ENCODE measurements at regions not wholly inside any gene's neighbourhood (a gene's known extent, or its start where the extent isn't known, plus 50 kb on each side); places are given as distances from the start of the nearest gene placed in this dataset.

GRCh38 chr12:130263025-130263424 is 74.7 kb upstream of the PIWIL1 start:
- DNase-seq, result no peak

DNA sequence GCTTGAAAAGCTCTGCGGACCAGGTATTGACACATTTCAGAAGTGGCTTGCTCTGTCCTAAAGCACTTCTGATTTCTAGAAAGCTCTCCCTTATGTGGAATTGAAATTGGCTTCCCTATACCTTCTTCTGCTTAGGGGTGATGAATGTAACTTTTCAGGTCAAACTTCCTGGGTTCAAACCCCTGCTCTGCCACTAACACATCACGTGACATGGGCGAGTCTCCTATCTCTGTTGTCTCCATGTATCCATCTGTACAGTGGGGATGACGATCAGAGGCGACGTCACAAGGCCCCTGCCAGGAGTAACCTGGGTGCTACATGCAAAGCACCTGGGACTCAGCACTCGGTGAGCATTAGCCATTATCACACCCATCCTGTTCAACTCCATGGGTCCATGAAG is 73.7 kb upstream of the PIWIL1 start:
- DNase-seq, result no peak

DNA sequence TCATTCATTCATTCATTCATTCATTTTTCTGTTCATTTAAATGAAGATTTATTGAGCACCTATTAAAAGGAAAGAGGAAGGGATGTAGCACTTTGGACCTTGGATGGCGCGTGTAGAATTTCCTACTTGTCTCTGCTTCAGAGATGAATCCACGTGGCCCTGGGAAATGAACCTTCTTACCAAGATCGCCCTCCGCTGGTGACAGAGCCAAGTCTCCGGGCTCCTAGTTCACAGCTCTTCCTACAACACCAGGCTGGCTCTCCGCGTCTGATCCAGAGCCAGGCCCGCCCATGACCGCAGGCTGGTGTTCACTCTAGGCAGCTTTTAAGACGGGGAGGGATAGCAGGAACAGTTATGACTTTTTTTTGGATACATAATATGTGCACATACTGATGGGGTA is 70.9 kb upstream of the PIWIL1 start:
- no peak for DNase-seq

DNA sequence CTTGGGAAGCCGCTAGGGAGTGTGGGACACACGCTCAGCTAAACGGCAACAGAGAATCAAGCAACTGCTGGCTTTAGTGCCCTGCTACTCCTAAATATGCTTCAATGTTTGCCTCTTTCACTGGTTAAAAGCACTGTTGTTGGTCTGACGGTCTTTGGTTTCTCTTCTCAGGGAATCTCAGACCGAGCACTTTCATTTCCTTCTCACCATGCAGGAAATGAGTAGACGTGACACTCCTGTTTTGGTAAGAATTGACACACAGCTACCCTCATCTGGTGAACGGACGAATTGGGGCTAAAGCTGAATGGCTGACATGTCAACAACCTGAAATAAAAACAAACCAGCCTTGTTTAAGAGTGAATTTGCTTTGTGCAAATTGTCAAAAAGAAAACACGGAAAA is 57.5 kb upstream of the PIWIL1 start:
- no peak for DNase-seq

DNA sequence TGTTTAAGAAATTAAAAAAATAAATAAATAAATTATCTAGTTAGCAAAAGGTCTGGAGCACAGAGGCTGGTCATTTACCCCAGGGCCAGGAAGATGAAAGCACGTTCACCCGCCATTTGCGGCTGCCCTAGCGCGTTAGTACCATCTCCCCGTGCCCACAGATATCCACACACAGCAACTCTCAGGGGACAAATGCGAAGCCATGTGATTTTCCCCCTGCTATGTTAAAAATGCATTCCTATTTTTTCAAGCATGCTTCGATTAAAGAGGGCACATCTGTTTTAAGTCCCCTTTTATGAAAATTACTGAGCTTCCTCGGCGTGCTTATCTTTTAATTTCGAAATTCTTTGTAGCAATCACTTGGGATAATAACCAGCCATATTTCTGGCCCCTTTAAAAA is 56.9 kb upstream of the PIWIL1 start:
- DNase-seq, result no peak

DNA sequence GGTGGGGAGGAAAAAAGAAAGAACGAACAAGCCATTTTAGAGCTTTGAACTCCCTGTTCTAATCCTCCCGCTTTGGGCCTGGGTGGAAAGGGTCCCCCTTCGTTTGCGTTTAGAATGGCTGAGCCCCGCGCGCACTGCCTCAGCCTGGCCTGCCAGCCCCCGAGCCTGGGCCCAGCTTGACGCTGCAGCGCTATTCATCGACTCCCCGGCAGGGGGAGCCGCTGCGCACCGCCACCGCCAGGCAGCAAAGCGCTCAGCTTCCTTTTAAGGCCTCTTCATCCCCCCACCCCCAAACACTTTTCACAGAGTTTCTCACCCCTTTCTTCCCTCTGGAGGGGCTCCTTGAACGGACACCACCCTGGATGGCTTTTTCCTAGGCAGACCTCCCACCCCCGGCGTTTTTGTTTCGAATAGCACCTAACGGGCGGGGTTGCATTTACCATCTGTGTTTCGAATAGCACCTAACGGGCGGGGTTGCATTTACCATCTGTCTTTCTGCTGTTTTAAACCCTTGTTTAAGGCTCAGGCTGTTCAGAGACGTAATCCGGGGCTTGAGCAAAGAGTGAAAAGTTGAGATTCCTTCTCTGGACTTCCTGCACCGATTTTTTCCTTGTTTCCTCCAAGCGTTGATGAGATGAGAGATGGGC is 56.4 kb upstream of the PIWIL1 start:
- peak; percentile 55 for DNase-seq

GRCh38 chr12:130286041-130286440 is 51.6 kb upstream of the PIWIL1 start:
- DNase-seq, result no peak

- no peak for DNase-seq
Observed at GRCh38 chr12:130286741-130287440, 50.8 kb upstream of the PIWIL1 start.

All from right forelimb (tissue), 1 donor.